MM.1S (cell line): ENCODE measurements at regions not wholly inside any gene's neighbourhood (a gene's known extent, or its start where the extent isn't known, plus 50 kb on each side); places are given as distances from the start of the nearest gene placed in this dataset.

Experiments
- CTCF ChIP-seq: fragments of 300-600 bp; sonication (generic); IDR thresholded peaks from 2 replicates; pipeline ENCODE4 v1.5.1; 2016; ENCODE audit warnings: antibody characterized with exemption, low read length, mixed read lengths
- EZH2 ChIP-seq: fragments of 300-600 bp; sonication (generic); optimal IDR thresholded peaks from 2 replicates; pipeline ENCODE3; 2017; ENCODE audit warnings: low read depth, mild to moderate bottlenecking, antibody characterized with exemption, low read length, mixed read lengths
- EZH2phosphoT487 ChIP-seq: fragments of 300-600 bp; sonication (generic); IDR thresholded peaks from 2 replicates; pipeline ENCODE4 v1.6.1; 2018; ENCODE audit warnings: antibody characterized with exemption, low read length

GRCh38 chr15:70426096-70426821 is 328.5 kb upstream of the TLE3 start:
- TF ChIP-seq CTCF (no peak), EZH2 (no peak), EZH2phosphoT487 (no peak)
